HepG2 (cell line): ENCODE measurements at regions not wholly inside any gene's neighbourhood (a gene's known extent, or its start where the extent isn't known, plus 50 kb on each side); places are given as distances from the start of the nearest gene placed in this dataset.

ENCODE experiments used
- EZH2 ChIP-seq: conservative IDR thresholded peaks from 2 replicates; pipeline ENCODE4 v1.6.1; 2012; ENCODE audit warnings: mild to moderate bottlenecking, low read depth, low read length, moderate library complexity
- FOSL2 ChIP-seq: sonication (generic); formaldehyde crosslinking; IDR thresholded peaks from 2 replicates; pipeline ENCODE4 v1.4.0; 2020; ENCODE audit warnings: missing genetic modification reagents
- HDAC6 ChIP-seq: fragments of 200-600 bp; sonication (generic); IDR thresholded peaks from 2 replicates; pipeline ENCODE4 v1.7.0; 2017; ENCODE audit warnings: mild to moderate bottlenecking, antibody characterized with exemption, low read length, low read depth
- HNF4G ChIP-seq, 2 experiments: sonication (generic) in 1 of 2; formaldehyde crosslinking in 1 of 2; IDR thresholded peaks; 2 replicates each; pipeline versions ENCODE4 v1.4.0 to v1.6.1; 2011 to 2020; ENCODE audit warnings: borderline replicate concordance in 2 of 2, low read depth in 2 of 2, mild to moderate bottlenecking in 2 of 2, low read length in 1 of 2, missing genetic modification reagents in 1 of 2, moderate library complexity in 1 of 2
- IRF2 ChIP-seq: IDR thresholded peaks from 2 replicates; pipeline ENCODE4 v1.6.1; 2018; ENCODE audit warnings: missing genetic modification reagents, missing compliant biosample characterization
- MED13 ChIP-seq: sonication (generic); formaldehyde crosslinking; IDR thresholded peaks from 2 replicates; pipeline ENCODE4 v1.5.0; 2020; ENCODE audit warnings: missing genetic modification reagents
- MTF1 ChIP-seq: sonication (generic); formaldehyde crosslinking; IDR thresholded peaks from 2 replicates; pipeline ENCODE4 v1.5.0; 2020; ENCODE audit warnings: missing genetic modification reagents
- NR2F6 ChIP-seq, 2 experiments: IDR thresholded peaks; 2 replicates each; pipeline ENCODE4 v1.6.1; 2016; ENCODE audit warnings: antibody characterized with exemption in 1 of 2, mild to moderate bottlenecking in 1 of 2
- POGZ ChIP-seq: sonication (generic); formaldehyde crosslinking; IDR thresholded peaks from 2 replicates; pipeline ENCODE4 v1.4.0; 2020; ENCODE audit warnings: mild to moderate bottlenecking, missing genetic modification reagents
- RAD51 ChIP-seq: fragments of 450-650 bp; IDR thresholded peaks from 2 replicates; pipeline ENCODE4 v1.6.1; 2016; ENCODE audit warnings: borderline replicate concordance
- RCOR2 ChIP-seq: IDR thresholded peaks from 2 replicates; pipeline ENCODE4 v1.6.1; 2016; ENCODE audit warnings: missing biosample characterization, missing genetic modification reagents
- RNF2 ChIP-seq: fragments of 450-650 bp; conservative IDR thresholded peaks from 2 replicates; pipeline ENCODE4 v1.6.1; 2016; ENCODE audit warnings: low read depth
- SPEN ChIP-seq: sonication (generic); formaldehyde crosslinking; IDR thresholded peaks from 2 replicates; pipeline ENCODE4 v1.5.1; 2020; ENCODE audit warnings: low read depth, mild to moderate bottlenecking, missing genetic modification reagents
- ZIK1 ChIP-seq: sonication (generic); formaldehyde crosslinking; IDR thresholded peaks from 2 replicates; pipeline ENCODE4 v1.5.0; 2020; ENCODE audit warnings: mild to moderate bottlenecking, low read depth, missing genetic modification reagents, borderline replicate concordance
- ZNF446 ChIP-seq: sonication (generic); formaldehyde crosslinking; IDR thresholded peaks from 2 replicates; pipeline ENCODE4 v1.5.0; 2020; ENCODE audit warnings: mild to moderate bottlenecking, missing genetic modification reagents
- ZNF7 ChIP-seq: IDR thresholded peaks from 2 replicates; pipeline ENCODE4 v1.6.1; 2016; ENCODE audit warnings: missing biosample characterization, missing genetic modification reagents
- ZNF749 ChIP-seq: sonication (generic); formaldehyde crosslinking; IDR thresholded peaks from 2 replicates; pipeline ENCODE4 v1.8.0; 2022; ENCODE audit warnings: mild to moderate bottlenecking, missing genetic modification reagents, moderate library complexity, borderline replicate concordance
- ZNF780A ChIP-seq: sonication (generic); formaldehyde crosslinking; IDR thresholded peaks from 2 replicates; pipeline ENCODE4 v1.8.0; 2022; ENCODE audit warnings: mild to moderate bottlenecking, missing genetic modification reagents, moderate library complexity
- TF ChIP-seq, protein P1 (sequence below): sonication (generic); formaldehyde crosslinking; IDR thresholded peaks from 2 replicates; pipeline ENCODE4 v1.4.0; 2020; ENCODE audit warnings: missing genetic modification reagents
- TF ChIP-seq, protein P2 (sequence below): sonication (generic); formaldehyde crosslinking; IDR thresholded peaks from 2 replicates; pipeline ENCODE4 v1.4.0; 2020; ENCODE audit warnings: missing genetic modification reagents
- TF ChIP-seq, protein P3 (sequence below): sonication (generic); formaldehyde crosslinking; IDR thresholded peaks from 2 replicates; pipeline ENCODE4 v1.8.0; 2022; ENCODE audit warnings: mild to moderate bottlenecking, missing genetic modification reagents; ENCODE audit not compliant: insufficient replicate concordance

DNA sequence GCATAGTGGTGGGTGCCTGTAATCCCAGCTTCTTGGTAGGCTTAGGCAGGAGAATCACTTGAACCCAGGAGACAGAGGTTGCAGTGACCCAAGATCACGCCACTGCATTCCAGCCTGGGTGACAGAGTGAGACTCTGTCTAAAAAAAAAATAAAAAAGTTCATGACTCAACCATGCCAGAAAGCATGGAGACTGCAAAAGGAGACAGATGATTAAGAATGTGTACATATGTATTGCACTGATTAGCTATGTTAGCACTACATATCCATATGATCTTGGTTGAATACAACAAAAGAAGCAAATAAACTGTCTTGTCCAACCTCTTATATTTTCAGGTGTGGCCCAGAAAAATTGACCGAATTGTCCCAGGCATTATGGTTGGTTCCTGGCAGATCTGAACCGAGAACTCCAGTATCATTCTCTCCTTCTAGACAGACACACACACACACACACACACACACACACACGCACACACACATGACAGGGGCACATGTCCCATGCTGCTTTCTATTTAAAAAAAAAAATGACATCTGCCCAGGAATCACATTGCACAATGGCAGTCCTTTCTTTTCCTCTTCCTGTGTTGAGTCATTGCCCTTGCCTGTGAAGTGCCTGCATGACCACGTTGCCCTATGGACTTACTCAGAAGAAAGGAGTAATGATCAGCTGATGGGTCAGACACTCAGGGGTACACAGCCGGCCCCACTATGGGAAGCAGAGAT, 65.6 kb downstream of the MYCN start (continued):
- TF ChIP-seq, protein P1, sequence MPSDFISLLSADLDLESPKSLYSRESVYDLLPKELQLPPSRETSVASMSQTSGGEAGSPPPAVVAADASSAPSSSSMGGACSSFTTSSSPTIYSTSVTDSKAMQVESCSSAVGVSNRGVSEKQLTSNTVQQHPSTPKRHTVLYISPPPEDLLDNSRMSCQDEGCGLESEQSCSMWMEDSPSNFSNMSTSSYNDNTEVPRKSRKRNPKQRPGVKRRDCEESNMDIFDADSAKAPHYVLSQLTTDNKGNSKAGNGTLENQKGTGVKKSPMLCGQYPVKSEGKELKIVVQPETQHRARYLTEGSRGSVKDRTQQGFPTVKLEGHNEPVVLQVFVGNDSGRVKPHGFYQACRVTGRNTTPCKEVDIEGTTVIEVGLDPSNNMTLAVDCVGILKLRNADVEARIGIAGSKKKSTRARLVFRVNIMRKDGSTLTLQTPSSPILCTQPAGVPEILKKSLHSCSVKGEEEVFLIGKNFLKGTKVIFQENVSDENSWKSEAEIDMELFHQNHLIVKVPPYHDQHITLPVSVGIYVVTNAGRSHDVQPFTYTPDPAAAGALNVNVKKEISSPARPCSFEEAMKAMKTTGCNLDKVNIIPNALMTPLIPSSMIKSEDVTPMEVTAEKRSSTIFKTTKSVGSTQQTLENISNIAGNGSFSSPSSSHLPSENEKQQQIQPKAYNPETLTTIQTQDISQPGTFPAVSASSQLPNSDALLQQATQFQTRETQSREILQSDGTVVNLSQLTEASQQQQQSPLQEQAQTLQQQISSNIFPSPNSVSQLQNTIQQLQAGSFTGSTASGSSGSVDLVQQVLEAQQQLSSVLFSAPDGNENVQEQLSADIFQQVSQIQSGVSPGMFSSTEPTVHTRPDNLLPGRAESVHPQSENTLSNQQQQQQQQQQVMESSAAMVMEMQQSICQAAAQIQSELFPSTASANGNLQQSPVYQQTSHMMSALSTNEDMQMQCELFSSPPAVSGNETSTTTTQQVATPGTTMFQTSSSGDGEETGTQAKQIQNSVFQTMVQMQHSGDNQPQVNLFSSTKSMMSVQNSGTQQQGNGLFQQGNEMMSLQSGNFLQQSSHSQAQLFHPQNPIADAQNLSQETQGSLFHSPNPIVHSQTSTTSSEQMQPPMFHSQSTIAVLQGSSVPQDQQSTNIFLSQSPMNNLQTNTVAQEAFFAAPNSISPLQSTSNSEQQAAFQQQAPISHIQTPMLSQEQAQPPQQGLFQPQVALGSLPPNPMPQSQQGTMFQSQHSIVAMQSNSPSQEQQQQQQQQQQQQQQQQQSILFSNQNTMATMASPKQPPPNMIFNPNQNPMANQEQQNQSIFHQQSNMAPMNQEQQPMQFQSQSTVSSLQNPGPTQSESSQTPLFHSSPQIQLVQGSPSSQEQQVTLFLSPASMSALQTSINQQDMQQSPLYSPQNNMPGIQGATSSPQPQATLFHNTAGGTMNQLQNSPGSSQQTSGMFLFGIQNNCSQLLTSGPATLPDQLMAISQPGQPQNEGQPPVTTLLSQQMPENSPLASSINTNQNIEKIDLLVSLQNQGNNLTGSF (CRISPR knock-in tag): no peak
- TF ChIP-seq RAD51: no peak
- no peak for TF ChIP-seq ZNF7 (CRISPR knock-in tag)
- TF ChIP-seq ZIK1 (CRISPR knock-in tag): no peak
- TF ChIP-seq POGZ (CRISPR knock-in tag): peak; percentile 58; the same call in 1 of the 2 replicates
- TF ChIP-seq MTF1 (CRISPR knock-in tag): no peak
- TF ChIP-seq FOSL2 (CRISPR knock-in tag): peak; percentile 94
- no peak for TF ChIP-seq HDAC6
- TF ChIP-seq EZH2: no peak
- no peak for TF ChIP-seq ZNF780A
- TF ChIP-seq NR2F6 (IDR thresholded peaks at IDR 0.05): 0 out of 2 replicates have a peak, but pooled peaks have one; percentile 29
- TF ChIP-seq NR2F6 (CRISPR knock-in tag; IDR thresholded peaks at IDR 0.05): no peak; the same call in 1 of the 2 replicates
- no peak for TF ChIP-seq ZNF446
- TF ChIP-seq RCOR2 (CRISPR knock-in tag): 0 out of 2 replicates have a peak, but pooled peaks have one; percentile 18
- TF ChIP-seq, protein P2, sequence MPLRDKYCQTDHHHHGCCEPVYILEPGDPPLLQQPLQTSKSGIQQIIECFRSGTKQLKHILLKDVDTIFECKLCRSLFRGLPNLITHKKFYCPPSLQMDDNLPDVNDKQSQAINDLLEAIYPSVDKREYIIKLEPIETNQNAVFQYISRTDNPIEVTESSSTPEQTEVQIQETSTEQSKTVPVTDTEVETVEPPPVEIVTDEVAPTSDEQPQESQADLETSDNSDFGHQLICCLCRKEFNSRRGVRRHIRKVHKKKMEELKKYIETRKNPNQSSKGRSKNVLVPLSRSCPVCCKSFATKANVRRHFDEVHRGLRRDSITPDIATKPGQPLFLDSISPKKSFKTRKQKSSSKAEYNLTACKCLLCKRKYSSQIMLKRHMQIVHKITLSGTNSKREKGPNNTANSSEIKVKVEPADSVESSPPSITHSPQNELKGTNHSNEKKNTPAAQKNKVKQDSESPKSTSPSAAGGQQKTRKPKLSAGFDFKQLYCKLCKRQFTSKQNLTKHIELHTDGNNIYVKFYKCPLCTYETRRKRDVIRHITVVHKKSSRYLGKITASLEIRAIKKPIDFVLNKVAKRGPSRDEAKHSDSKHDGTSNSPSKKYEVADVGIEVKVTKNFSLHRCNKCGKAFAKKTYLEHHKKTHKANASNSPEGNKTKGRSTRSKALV: no peak
- TF ChIP-seq MED13 (CRISPR knock-in tag): no peak
- TF ChIP-seq IRF2: no peak
- TF ChIP-seq, protein P3, sequence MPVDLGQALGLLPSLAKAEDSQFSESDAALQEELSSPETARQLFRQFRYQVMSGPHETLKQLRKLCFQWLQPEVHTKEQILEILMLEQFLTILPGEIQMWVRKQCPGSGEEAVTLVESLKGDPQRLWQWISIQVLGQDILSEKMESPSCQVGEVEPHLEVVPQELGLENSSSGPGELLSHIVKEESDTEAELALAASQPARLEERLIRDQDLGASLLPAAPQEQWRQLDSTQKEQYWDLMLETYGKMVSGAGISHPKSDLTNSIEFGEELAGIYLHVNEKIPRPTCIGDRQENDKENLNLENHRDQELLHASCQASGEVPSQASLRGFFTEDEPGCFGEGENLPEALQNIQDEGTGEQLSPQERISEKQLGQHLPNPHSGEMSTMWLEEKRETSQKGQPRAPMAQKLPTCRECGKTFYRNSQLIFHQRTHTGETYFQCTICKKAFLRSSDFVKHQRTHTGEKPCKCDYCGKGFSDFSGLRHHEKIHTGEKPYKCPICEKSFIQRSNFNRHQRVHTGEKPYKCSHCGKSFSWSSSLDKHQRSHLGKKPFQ: no peak
- no peak for TF ChIP-seq RNF2
- TF ChIP-seq ZNF749: no peak
- no peak for TF ChIP-seq SPEN
- 0 out of 2 replicates have a peak, but pooled peaks have one; percentile 16 for TF ChIP-seq HNF4G (IDR thresholded peaks at IDR 0.05; ENCODE audit: borderline replicate concordance, low read depth, low read length)
- TF ChIP-seq HNF4G (CRISPR knock-in tag; IDR thresholded peaks at IDR 0.05; ENCODE audit: borderline replicate concordance, low read depth): no peak
